KOPT-K1 (cell line): ENCODE measurements at regions not wholly inside any gene's neighbourhood (a gene's known extent, or its start where the extent isn't known, plus 50 kb on each side); places are given as distances from the start of the nearest gene placed in this dataset.
"Not testable (repeated sequence)": the region's sequence is repeated elsewhere in the genome, so short reads cannot be mapped to it uniquely, and the experiment has no call there.

Source experiments
- H3K27ac ChIP-seq: fragments of 200-600 bp; sonication (generic); 2 replicates; pipeline ENCODE4 v1.5.1; 2016; ENCODE audit warnings: antibody characterized with exemption, mild to moderate bottlenecking, low read depth, low read length; ENCODE audit not compliant: poor library complexity, severe bottlenecking
- H3K36me3 ChIP-seq: fragments of 200-600 bp; sonication (generic); 2 replicates; pipeline ENCODE4 v1.5.1; 2017; ENCODE audit warnings: antibody characterized with exemption, mild to moderate bottlenecking, low read length, moderate library complexity; ENCODE audit not compliant: insufficient read depth
- H3K9me3 ChIP-seq: fragments of 200-600 bp; sonication (generic); 2 replicates; pipeline ENCODE4 v1.5.1; 2017; ENCODE audit warnings: antibody characterized with exemption, low read length, mild to moderate bottlenecking; ENCODE audit not compliant: insufficient read depth, poor library complexity, severe bottlenecking

- H3K27ac ChIP-seq, H3K9me3 ChIP-seq, H3K36me3 ChIP-seq: not testable (repeated sequence)
Observed at GRCh38 chr2:36157093-36157492, 198.5 kb upstream of the CRIM1 start.

GRCh38 chr2:36147670-36148390 lies 207.7 kb upstream of the CRIM1 start:
- no peak overlapping the region for H3K27ac ChIP-seq
- H3K9me3 ChIP-seq = no peaks in the 10 kb centered on the region
- H3K36me3 ChIP-seq = no peaks in the 10 kb centered on the region

GRCh38 chr2:36146765-36147164 lies 208.8 kb upstream of the CRIM1 start:
- H3K9me3 ChIP-seq = no peaks in the 10 kb centered on the region
- no peak overlapping the region for H3K27ac ChIP-seq
- H3K36me3 ChIP-seq = no peaks in the 10 kb centered on the region

- Histone ChIP-seq H3K9me3 (no peaks in the 10 kb centered on the region), H3K36me3 (no peaks in the 10 kb centered on the region), H3K27ac (no peak overlapping the region)
Observed at GRCh38 chr2:36140391-36140790, 215.2 kb upstream of the CRIM1 start.

GRCh38 chr2:36137612-36138011 lies 218.0 kb upstream of the CRIM1 start:
- H3K9me3 ChIP-seq = no peaks in the 10 kb centered on the region
- no peak overlapping the region for H3K27ac ChIP-seq
- no peaks in the 10 kb centered on the region for H3K36me3 ChIP-seq

GRCh38 chr2:36134281-36134680 lies 221.3 kb upstream of the CRIM1 start:
- no peak overlapping the region for H3K27ac ChIP-seq
- H3K36me3 ChIP-seq = no peaks in the 10 kb centered on the region
- H3K9me3 ChIP-seq = no peaks in the 10 kb centered on the region

- no peaks in the 10 kb centered on the region for H3K36me3 ChIP-seq
- no peak overlapping the region for H3K27ac ChIP-seq
- no peaks in the 10 kb centered on the region for H3K9me3 ChIP-seq
Observed at GRCh38 chr2:36128359-36128758, 227.2 kb upstream of the CRIM1 start.

- no peak overlapping the region for H3K27ac ChIP-seq
- no peaks in the 10 kb centered on the region for H3K9me3 ChIP-seq
- no peaks in the 10 kb centered on the region for H3K36me3 ChIP-seq
Observed at GRCh38 chr2:36125702-36126101, 229.9 kb upstream of the CRIM1 start.

- H3K36me3 ChIP-seq = no peaks in the 10 kb centered on the region
- H3K27ac ChIP-seq = no peak overlapping the region
- H3K9me3 ChIP-seq = no peaks in the 10 kb centered on the region
Observed at GRCh38 chr2:36123995-36124394, 231.6 kb upstream of the CRIM1 start.

- no peaks in the 10 kb centered on the region for H3K36me3 ChIP-seq
- H3K27ac ChIP-seq = no peak overlapping the region
- no peaks in the 10 kb centered on the region for H3K9me3 ChIP-seq
Observed at GRCh38 chr2:36097022-36097421, 258.6 kb upstream of the CRIM1 start.

GRCh38 chr2:36091844-36092741 lies 263.5 kb upstream of the CRIM1 start:
- H3K27ac ChIP-seq, H3K36me3 ChIP-seq, H3K9me3 ChIP-seq: not testable (repeated sequence)

- H3K36me3 ChIP-seq = no peaks in the 10 kb centered on the region
- no peak overlapping the region for H3K27ac ChIP-seq
- H3K9me3 ChIP-seq = no peaks in the 10 kb centered on the region
Observed at GRCh38 chr2:36088716-36089328, 266.8 kb upstream of the CRIM1 start.

GRCh38 chr2:36087344-36087743 lies 268.2 kb upstream of the CRIM1 start:
- no peaks in the 10 kb centered on the region for H3K9me3 ChIP-seq
- no peak overlapping the region for H3K27ac ChIP-seq
- no peaks in the 10 kb centered on the region for H3K36me3 ChIP-seq

- H3K36me3 ChIP-seq = no peaks in the 10 kb centered on the region
- H3K27ac ChIP-seq = no peak overlapping the region
Observed at GRCh38 chr2:36079793-36080192, 275.8 kb upstream of the CRIM1 start.

GRCh38 chr2:36074008-36074407 lies 281.6 kb upstream of the CRIM1 start:
- Histone ChIP-seq H3K9me3 (no peaks in the 10 kb centered on the region), H3K27ac (no peak overlapping the region), H3K36me3 (no peaks in the 10 kb centered on the region)

More at GRCh38 chr2:36079793-36080192, 275.8 kb upstream of the CRIM1 start:
- H3K9me3 ChIP-seq = no peaks in the 10 kb centered on the region
